ENCODE measurements at regions not wholly inside any gene's neighbourhood (a gene's known extent, or its start where the extent isn't known, plus 50 kb on each side); places are given as distances from the start of the nearest gene placed in this dataset.

DNA sequence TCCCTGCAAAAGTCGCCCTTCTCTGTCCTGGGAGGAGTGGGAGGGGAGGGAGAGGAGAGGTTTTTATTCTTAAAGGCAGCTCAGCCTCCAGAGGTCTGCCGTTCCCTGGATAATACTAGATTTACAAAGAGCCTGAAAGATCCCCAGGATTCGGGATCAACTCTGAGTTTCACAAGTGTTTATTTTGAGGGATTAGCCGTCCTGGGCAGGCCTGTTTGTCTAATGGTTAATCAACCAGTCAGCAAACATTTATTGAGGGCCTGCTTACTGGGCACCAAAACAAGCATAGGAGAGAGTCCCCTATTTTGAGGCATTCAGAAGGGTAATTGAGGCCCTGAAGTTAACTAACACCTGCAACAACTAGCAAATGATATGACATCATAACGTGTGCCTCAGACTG lies 152.6 kb upstream of the SLC1A4 start:
- TF ChIP-seq POLR2AphosphoS5 (IDR thresholded peaks at IDR 0.05) = no peak
- TF ChIP-seq EP300 (IDR thresholded peaks at IDR 0.05) = no peak
- no peak for TF ChIP-seq POLR2A (IDR thresholded peaks at IDR 0.05)
- TF ChIP-seq, protein P1, sequence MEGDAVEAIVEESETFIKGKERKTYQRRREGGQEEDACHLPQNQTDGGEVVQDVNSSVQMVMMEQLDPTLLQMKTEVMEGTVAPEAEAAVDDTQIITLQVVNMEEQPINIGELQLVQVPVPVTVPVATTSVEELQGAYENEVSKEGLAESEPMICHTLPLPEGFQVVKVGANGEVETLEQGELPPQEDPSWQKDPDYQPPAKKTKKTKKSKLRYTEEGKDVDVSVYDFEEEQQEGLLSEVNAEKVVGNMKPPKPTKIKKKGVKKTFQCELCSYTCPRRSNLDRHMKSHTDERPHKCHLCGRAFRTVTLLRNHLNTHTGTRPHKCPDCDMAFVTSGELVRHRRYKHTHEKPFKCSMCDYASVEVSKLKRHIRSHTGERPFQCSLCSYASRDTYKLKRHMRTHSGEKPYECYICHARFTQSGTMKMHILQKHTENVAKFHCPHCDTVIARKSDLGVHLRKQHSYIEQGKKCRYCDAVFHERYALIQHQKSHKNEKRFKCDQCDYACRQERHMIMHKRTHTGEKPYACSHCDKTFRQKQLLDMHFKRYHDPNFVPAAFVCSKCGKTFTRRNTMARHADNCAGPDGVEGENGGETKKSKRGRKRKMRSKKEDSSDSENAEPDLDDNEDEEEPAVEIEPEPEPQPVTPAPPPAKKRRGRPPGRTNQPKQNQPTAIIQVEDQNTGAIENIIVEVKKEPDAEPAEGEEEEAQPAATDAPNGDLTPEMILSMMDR (IDR thresholded peaks at IDR 0.05) = no peak
- H3K4me3 ChIP-seq = no peak overlapping the region
- 70% methylated on average over 5 of the region's 5 CpGs for WGBS
- no peaks in the 10 kb centered on the region for H3K36me3 ChIP-seq
- DNase-seq (ENCODE audit: low spot score in 2 of 2) = peak in 1 of 2 donors; percentile 5
- no peaks in the 10 kb centered on the region for H3K9me3 ChIP-seq
- H3K4me1 ChIP-seq = peaks cover 33% of the 10 kb centered on the region
- no peaks in the 10 kb centered on the region for H3K27me3 ChIP-seq
- H3K27ac ChIP-seq = no peak overlapping the region

DNA sequence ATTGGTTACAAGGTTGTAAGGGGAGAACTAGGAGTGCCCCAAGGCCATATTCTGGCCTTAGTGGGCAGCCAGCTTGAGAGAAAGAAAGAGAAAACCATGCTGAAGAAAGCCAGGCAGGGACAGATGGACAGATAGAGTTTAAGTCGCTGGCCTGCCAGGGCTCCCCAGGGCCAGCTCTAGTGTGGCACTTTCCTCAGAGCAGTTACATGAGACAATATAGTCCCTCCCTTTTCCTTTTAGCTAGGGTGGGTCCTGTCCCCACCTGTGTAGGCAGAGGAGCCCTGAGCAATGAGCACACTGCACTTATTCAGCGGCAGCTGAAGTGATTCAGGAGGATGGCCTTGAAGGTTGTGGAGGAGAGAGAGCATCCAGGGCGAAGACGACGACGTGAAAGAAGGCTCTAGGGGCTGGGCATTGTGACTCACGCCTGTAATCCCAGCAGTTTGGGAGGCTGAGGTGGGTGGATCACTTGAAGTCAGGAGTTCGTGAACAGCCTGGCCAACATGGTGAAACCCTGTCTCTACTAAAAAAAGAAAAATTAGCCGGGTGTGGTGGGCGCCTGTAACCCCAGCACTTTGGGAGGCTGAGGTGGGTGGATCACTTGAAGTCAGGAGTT lies 152.0 kb upstream of the SLC1A4 start:
- no peak overlapping the region for H3K27ac ChIP-seq
- WGBS = 73% methylated on average over 10 of the region's 10 CpGs
- H3K9me3 ChIP-seq = no peaks in the 10 kb centered on the region
- no peaks in the 10 kb centered on the region for H3K36me3 ChIP-seq
- peak in 1 of 2 donors; percentile 65 for DNase-seq (ENCODE audit: low spot score in 2 of 2)
- TF ChIP-seq POLR2AphosphoS5 (IDR thresholded peaks at IDR 0.05) = no peak
- TF ChIP-seq POLR2A (IDR thresholded peaks at IDR 0.05) = no peak
- no peak for TF ChIP-seq EP300 (IDR thresholded peaks at IDR 0.05)
- TF ChIP-seq, protein P1 (IDR thresholded peaks at IDR 0.05) = no peak
- H3K4me3 ChIP-seq = no peak overlapping the region
- H3K27me3 ChIP-seq = no peaks in the 10 kb centered on the region
- H3K4me1 ChIP-seq = peaks cover 28% of the 10 kb centered on the region

DNA sequence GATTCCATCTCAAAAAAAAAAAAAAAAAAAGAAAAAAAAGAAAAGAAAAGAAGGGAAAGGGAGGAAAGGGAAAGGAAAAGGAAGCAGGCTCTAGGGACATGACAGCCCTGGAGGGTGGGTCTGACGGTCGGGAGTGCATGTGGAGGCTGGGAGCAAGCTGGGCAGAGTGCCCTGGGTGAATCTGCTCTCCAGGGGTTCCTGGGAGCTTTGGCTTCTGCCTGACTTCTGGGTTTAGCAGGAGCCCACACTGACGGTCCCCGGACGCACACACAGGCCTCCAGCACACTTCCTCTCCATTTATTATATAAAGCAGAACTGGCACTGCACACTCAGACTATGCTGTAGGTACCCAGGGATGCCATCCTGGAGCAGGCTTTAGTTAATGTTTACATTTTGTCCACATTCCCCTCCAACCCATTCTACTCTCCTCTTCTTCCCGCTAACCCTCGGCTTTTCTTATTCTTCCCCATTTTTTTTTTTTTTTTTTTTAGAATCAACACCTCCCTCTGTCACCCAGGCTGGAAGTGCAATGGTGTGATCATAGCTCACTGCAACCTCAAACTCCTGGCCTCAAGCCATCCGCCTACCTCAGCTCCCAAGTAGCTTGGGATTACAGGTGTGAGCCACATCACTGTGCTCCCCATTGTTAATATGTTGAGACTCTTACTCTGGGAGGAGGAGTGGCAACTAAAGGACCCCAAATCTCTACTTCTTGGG lies 151.1 kb upstream of the SLC1A4 start:
- no peak overlapping the region for H3K4me3 ChIP-seq
- no peaks in the 10 kb centered on the region for H3K9me3 ChIP-seq
- DNase-seq (ENCODE audit: low spot score in 2 of 2) = peak in 1 of 2 donors; percentile 55
- H3K36me3 ChIP-seq = no peaks in the 10 kb centered on the region
- H3K27ac ChIP-seq = peak overlapping the region; percentile 55
- peaks cover 25% of the 10 kb centered on the region for H3K4me1 ChIP-seq
- TF ChIP-seq, protein P1 (IDR thresholded peaks at IDR 0.05) = no peak
- no peak for TF ChIP-seq POLR2A (IDR thresholded peaks at IDR 0.05)
- no peak for TF ChIP-seq POLR2AphosphoS5 (IDR thresholded peaks at IDR 0.05)
- TF ChIP-seq EP300 (IDR thresholded peaks at IDR 0.05) = no peak
- no peaks in the 10 kb centered on the region for H3K27me3 ChIP-seq
- WGBS = 50% methylated on average over 8 of the region's 8 CpGs

DNA sequence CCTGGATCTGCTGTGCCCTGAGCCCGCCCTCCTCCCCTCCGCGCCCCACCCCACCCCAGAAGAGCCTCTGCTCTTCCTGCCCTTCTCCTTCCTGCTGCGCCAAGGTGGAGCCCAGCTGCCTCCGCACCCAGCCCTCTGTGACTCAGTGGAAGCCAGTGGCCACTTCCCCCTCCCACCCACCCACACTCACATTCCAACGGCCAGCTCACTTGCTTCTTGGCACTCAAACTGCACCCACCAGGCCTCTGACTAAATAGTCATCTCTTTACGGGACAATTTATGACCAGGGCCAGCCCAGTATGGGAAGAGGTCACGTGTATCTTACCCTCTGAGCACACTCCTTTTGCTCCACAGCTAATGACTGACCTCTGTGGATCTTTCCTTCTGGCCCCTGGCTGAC lies 150.4 kb upstream of the SLC1A4 start:
- TF ChIP-seq POLR2AphosphoS5 (IDR thresholded peaks at IDR 0.05) = no peak
- no peak for TF ChIP-seq POLR2A (IDR thresholded peaks at IDR 0.05)
- TF ChIP-seq EP300 (IDR thresholded peaks at IDR 0.05) = no peak
- TF ChIP-seq, protein P1 (IDR thresholded peaks at IDR 0.05) = no peak
- Histone ChIP-seq H3K36me3 (no peaks in the 10 kb centered on the region), H3K4me3 (no peak overlapping the region), H3K27me3 (no peaks in the 10 kb centered on the region), H3K27ac (peak overlapping the region; percentile 55), H3K4me1 (peaks cover 25% of the 10 kb centered on the region), H3K9me3 (no peaks in the 10 kb centered on the region)
- WGBS = 54% methylated on average over 8 of the region's 8 CpGs
- peak in 1 of 2 donors; percentile 58 for DNase-seq (ENCODE audit: low spot score in 2 of 2)

DNA sequence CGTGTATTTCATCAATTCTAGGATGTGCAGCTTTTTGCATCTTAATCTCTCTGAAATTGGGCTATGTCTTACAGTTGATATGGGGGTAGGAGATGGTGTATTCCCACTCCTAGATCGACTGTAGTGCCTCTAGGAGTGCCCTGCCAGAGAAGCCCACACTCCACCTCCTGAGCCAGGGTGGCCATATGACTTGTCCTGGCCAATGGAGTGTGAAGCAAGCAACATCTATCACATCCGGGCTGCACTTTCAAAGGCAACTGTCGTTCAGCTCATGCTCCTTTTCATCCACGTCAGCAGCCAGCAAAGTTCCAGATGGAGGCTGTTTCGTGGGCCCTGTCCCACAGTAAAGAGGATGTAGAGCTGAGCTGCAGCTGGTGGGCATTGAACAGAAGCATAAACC lies 149.4 kb upstream of the SLC1A4 start:
- peak in 1 of 2 donors; percentile 58 for DNase-seq (ENCODE audit: low spot score in 2 of 2)
- WGBS = 72% methylated on average over 6 of the region's 6 CpGs
- no peaks in the 10 kb centered on the region for H3K36me3 ChIP-seq
- H3K27ac ChIP-seq = peak overlapping the region; percentile 51
- no peaks in the 10 kb centered on the region for H3K9me3 ChIP-seq
- no peak overlapping the region for H3K4me3 ChIP-seq
- no peak for TF ChIP-seq EP300 (IDR thresholded peaks at IDR 0.05)
- TF ChIP-seq, protein P1 (IDR thresholded peaks at IDR 0.05) = no peak
- TF ChIP-seq POLR2AphosphoS5 (IDR thresholded peaks at IDR 0.05) = no peak
- TF ChIP-seq POLR2A (IDR thresholded peaks at IDR 0.05) = no peak
- H3K4me1 ChIP-seq = peaks cover 25% of the 10 kb centered on the region
- H3K27me3 ChIP-seq = no peaks in the 10 kb centered on the region
